Fibroblast of lung (primary cell): ENCODE measurements at regions not wholly inside any gene's neighbourhood (a gene's known extent, or its start where the extent isn't known, plus 50 kb on each side); places are given as distances from the start of the nearest gene placed in this dataset.

Source experiments
- EZH2 ChIP-seq: IDR thresholded peaks from 2 replicates; pipeline ENCODE4 v1.5.1; 2012; ENCODE audit warnings: low read length, control low read depth, mild to moderate bottlenecking; ENCODE audit errors: missing control alignments
- TF ChIP-seq, protein P1 (sequence below), 2 donors: IDR thresholded peaks in 1 of 2; conservative IDR thresholded peaks in 1 of 2; 1 replicate in 1 of 2; 2 replicates in 1 of 2; pipeline ENCODE4 v1.5.1; 2011 to 2012; ENCODE audit warnings: low read length in 2 of 2, control low read depth in 1 of 2, inconsistent platforms in 1 of 2, low read depth in 1 of 2, mild to moderate bottlenecking in 1 of 2

DNA sequence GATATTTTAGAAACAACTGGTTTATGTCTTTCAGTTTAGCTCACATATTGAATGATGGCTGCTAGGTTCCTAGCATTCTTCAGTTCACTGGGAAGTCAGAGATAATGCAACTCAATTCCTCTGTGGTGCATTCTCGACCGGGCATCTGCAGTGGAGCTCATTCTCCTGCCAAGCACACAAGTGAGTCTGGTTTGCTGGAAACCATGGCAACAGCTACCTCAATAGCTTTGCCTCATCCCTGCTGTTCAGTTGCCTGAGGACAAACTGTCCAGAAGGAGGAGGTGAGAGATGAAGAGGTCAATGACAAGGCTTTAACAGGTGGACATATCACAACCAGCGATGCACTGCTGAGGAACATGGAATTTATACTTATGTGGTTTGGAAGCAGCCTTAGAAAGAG, 816.9 kb downstream of the AACS start:
- TF ChIP-seq, protein P1, sequence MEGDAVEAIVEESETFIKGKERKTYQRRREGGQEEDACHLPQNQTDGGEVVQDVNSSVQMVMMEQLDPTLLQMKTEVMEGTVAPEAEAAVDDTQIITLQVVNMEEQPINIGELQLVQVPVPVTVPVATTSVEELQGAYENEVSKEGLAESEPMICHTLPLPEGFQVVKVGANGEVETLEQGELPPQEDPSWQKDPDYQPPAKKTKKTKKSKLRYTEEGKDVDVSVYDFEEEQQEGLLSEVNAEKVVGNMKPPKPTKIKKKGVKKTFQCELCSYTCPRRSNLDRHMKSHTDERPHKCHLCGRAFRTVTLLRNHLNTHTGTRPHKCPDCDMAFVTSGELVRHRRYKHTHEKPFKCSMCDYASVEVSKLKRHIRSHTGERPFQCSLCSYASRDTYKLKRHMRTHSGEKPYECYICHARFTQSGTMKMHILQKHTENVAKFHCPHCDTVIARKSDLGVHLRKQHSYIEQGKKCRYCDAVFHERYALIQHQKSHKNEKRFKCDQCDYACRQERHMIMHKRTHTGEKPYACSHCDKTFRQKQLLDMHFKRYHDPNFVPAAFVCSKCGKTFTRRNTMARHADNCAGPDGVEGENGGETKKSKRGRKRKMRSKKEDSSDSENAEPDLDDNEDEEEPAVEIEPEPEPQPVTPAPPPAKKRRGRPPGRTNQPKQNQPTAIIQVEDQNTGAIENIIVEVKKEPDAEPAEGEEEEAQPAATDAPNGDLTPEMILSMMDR (conservative IDR thresholded peaks at IDR 0.05 in 1 of 2, IDR thresholded peaks at IDR 0.05 in 1 of 2; ENCODE audit: low read depth in 1 of 2, low read length in 2 of 2), result no peak
- TF ChIP-seq EZH2, result no peak
